Chondrocyte (in vitro differentiated cells): ENCODE measurements at regions not wholly inside any gene's neighbourhood (a gene's known extent, or its start where the extent isn't known, plus 50 kb on each side); places are given as distances from the start of the nearest gene placed in this dataset.

Source experiments
- DNase-seq: peaks from one replicate; pipeline ENCODE4 v3.0.0; 2021; ENCODE audit warnings: mixed read lengths, low spot score
- H3K27ac Mint-ChIP-seq: one replicate; pipeline ENCODE4 v1.8.0; 2021; ENCODE audit warnings: mild to moderate bottlenecking, moderate library complexity, mixed read lengths; ENCODE audit not compliant: unreplicated experiment
- H3K27me3 Mint-ChIP-seq: 2 replicates; pipeline ENCODE4 v1.8.0; 2021; ENCODE audit warnings: low read depth, mixed read lengths
- H3K36me3 Mint-ChIP-seq: 2 replicates; pipeline ENCODE4 v1.8.0; 2021; ENCODE audit warnings: low read depth, mixed read lengths
- H3K4me1 Mint-ChIP-seq: 2 replicates; pipeline ENCODE4 v1.8.0; 2021; ENCODE audit warnings: low read depth, mild to moderate bottlenecking, mixed read lengths
- H3K4me3 Mint-ChIP-seq: one replicate; pipeline ENCODE4 v1.8.0; 2021; ENCODE audit warnings: mild to moderate bottlenecking, moderate library complexity, mixed read lengths; ENCODE audit not compliant: unreplicated experiment
- H3K9me3 Mint-ChIP-seq: 2 replicates; pipeline ENCODE4 v1.8.0; 2021; ENCODE audit warnings: low read depth, mixed read lengths
- CTCF ChIP-seq: fragments of 200-600 bp; sonication (generic); IDR thresholded peaks from 2 replicates; pipeline ENCODE4 v1.5.0; 2021; ENCODE audit warnings: antibody characterized with exemption, mild to moderate bottlenecking, moderate library complexity

DNA sequence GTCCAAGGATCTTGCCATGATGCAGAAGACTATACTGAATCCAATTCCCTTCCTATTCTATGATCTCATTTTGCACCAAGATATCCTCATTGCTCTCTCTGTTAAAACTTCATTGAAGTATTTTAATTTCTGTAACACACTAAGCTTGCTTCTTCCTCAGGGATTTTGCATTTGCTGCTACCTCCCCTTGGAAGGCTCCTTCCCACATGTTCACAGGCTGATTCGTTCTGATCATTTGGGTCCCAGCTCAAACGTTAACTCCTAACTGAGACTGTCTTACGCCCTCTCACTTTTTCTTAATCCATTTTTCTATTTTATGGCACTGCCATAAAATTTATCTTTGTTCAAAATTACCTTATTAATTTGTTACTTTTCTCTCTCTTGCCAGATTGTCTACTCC, 713.0 kb upstream of the LRRC4C start:
- Mint-ChIP-seq H3K27ac (no peak overlapping the region), H3K4me1 (no peaks in the 10 kb centered on the region), H3K36me3 (no peaks in the 10 kb centered on the region), H3K9me3 (peaks cover 5% of the 10 kb centered on the region), H3K4me3 (no peak overlapping the region), H3K27me3 (no peaks in the 10 kb centered on the region)
- no peak for TF ChIP-seq CTCF
- no peak for DNase-seq

GRCh38 chr11:42175203-42175602, 715.8 kb upstream of the LRRC4C start:
- Mint-ChIP-seq H3K4me1 (no peaks in the 10 kb centered on the region), H3K36me3 (no peaks in the 10 kb centered on the region), H3K27me3 (no peaks in the 10 kb centered on the region), H3K27ac (no peak overlapping the region), H3K9me3 (peaks cover 3% of the 10 kb centered on the region), H3K4me3 (no peak overlapping the region)
- no peak for TF ChIP-seq CTCF
- no peak for DNase-seq

- no peak for DNase-seq
- Mint-ChIP-seq H3K36me3 (no peaks in the 10 kb centered on the region), H3K9me3 (no peaks in the 10 kb centered on the region), H3K4me1 (no peaks in the 10 kb centered on the region), H3K27me3 (no peaks in the 10 kb centered on the region), H3K27ac (no peak overlapping the region), H3K4me3 (no peak overlapping the region)
- no peak for TF ChIP-seq CTCF
Observed at GRCh38 chr11:42179216-42179615, 719.8 kb upstream of the LRRC4C start.

GRCh38 chr11:42195289-42196013, 736.0 kb upstream of the LRRC4C start:
- Mint-ChIP-seq H3K27ac (no peak overlapping the region), H3K9me3 (peaks cover 20% of the 10 kb centered on the region), H3K27me3 (no peaks in the 10 kb centered on the region), H3K4me1 (no peaks in the 10 kb centered on the region), H3K36me3 (no peaks in the 10 kb centered on the region), H3K4me3 (no peak overlapping the region)
- DNase-seq, result no peak
- TF ChIP-seq CTCF, result no peak

DNA sequence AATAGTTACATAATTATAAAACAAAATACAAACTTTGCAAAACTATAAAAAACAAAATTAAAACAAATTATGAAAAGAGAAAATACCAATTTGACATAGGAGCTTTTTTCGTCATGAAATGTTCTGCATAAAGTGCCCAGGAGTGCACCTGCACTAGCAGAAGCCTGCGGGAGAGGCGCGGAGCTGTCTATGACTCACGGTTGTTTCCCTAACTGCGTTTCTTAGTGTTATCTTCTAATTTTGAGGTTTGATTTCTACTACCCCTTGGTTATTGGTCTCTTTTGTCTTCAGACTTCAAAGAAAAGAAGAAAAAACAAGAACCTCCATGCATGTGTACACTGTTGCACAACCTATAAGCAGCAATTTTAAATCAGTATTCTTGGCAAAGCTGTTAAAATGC, 740.9 kb upstream of the LRRC4C start:
- Mint-ChIP-seq H3K4me1 (no peaks in the 10 kb centered on the region), H3K36me3 (no peaks in the 10 kb centered on the region), H3K27me3 (no peaks in the 10 kb centered on the region), H3K4me3 (no peak overlapping the region), H3K27ac (no peak overlapping the region), H3K9me3 (peaks cover 32% of the 10 kb centered on the region)
- no peak for DNase-seq
- no peak for TF ChIP-seq CTCF
